NT2/D1 (cell line): ENCODE measurements at regions not wholly inside any gene's neighbourhood (a gene's known extent, or its start where the extent isn't known, plus 50 kb on each side); places are given as distances from the start of the nearest gene placed in this dataset.

Experiments used
- YY1 ChIP-seq: IDR thresholded peaks from 2 replicates; pipeline ENCODE4 v1.6.1; 2011; ENCODE audit not compliant: insufficient read length, insufficient read depth
- ZNF274 ChIP-seq: IDR thresholded peaks from 2 replicates; pipeline ENCODE4 v1.6.1; 2011; ENCODE audit warnings: mild to moderate bottlenecking, low read depth, low read length

- TF ChIP-seq YY1 (no peak), ZNF274 (no peak)
Measured at GRCh38 chr16:63596716-63597115, 1525.1 kb downstream of the CDH11 start.
